GM12865 (cell line): ENCODE measurements at regions not wholly inside any gene's neighbourhood (a gene's known extent, or its start where the extent isn't known, plus 50 kb on each side); places are given as distances from the start of the nearest gene placed in this dataset.

Source experiments
- DNase-seq: peaks from one replicate; pipeline ENCODE4 v3.0.0; 2010; ENCODE audit warnings: low read depth
- H3K4me3 ChIP-seq: 2 replicates; pipeline ENCODE4 v1.5.1; 2011; ENCODE audit warnings: mild to moderate bottlenecking, low read depth, low read length, control low read depth
- CTCF ChIP-seq: IDR thresholded peaks from 2 replicates; pipeline ENCODE4 v1.5.1; 2011; ENCODE audit warnings: low read length, control low read depth, low read depth, inconsistent platforms; ENCODE audit not compliant: insufficient read depth; ENCODE audit errors: missing control alignments

- no peak for TF ChIP-seq CTCF
- no peak for DNase-seq
- no peak overlapping the region for H3K4me3 ChIP-seq
These were observed 557.1 kb upstream of the DDX18 start for GRCh38 chr2:117257362-117257761.

- no peak overlapping the region for H3K4me3 ChIP-seq
- DNase-seq = no peak
- TF ChIP-seq CTCF = no peak
These were observed 544.9 kb upstream of the DDX18 start for GRCh38 chr2:117269574-117269973.

GRCh38 chr2:117271631-117272030, 542.9 kb upstream of the DDX18 start:
- H3K4me3 ChIP-seq = no peak overlapping the region
- DNase-seq = no peak
- no peak for TF ChIP-seq CTCF

- no peak overlapping the region for H3K4me3 ChIP-seq
- no peak for DNase-seq
- no peak for TF ChIP-seq CTCF
These were observed 541.4 kb upstream of the DDX18 start for GRCh38 chr2:117273009-117273671.

GRCh38 chr2:117293012-117293411, 521.5 kb upstream of the DDX18 start:
- TF ChIP-seq CTCF = no peak
- no peak overlapping the region for H3K4me3 ChIP-seq
- no peak for DNase-seq

- TF ChIP-seq CTCF = no peak
- H3K4me3 ChIP-seq = no peak overlapping the region
- DNase-seq = no peak
These were observed 515.0 kb upstream of the DDX18 start for GRCh38 chr2:117299451-117299850.

GRCh38 chr2:117308861-117309770, 505.4 kb upstream of the DDX18 start:
- no peak for TF ChIP-seq CTCF
- DNase-seq = no peak
- H3K4me3 ChIP-seq = no peak overlapping the region
